GM21529 (cell line): ENCODE measurements at regions not wholly inside any gene's neighbourhood (a gene's known extent, or its start where the extent isn't known, plus 50 kb on each side); places are given as distances from the start of the nearest gene placed in this dataset.

ENCODE experiments used
- ATAC-seq: cut with Tn5 transposase; IDR thresholded peaks from one replicate; pipeline ENCODE4 v1.9.1; 2021; ENCODE audit not compliant: unreplicated experiment

- ATAC-seq, result no peak
These were observed 80.4 kb upstream of the PRKCQ start for GRCh38 chr10:6660460-6660859.

- ATAC-seq, result no peak
These were observed 79.4 kb upstream of the PRKCQ start for GRCh38 chr10:6659451-6659850.

GRCh38 chr10:6657669-6658068 is 77.6 kb upstream of the PRKCQ start:
- no peak for ATAC-seq

GRCh38 chr10:6657196-6657595 is 77.1 kb upstream of the PRKCQ start:
- ATAC-seq, result no peak

- no peak for ATAC-seq
These were observed 74.5 kb upstream of the PRKCQ start for GRCh38 chr10:6654571-6654970.

GRCh38 chr10:6650586-6650985 is 70.5 kb upstream of the PRKCQ start:
- no peak for ATAC-seq

- no peak for ATAC-seq
These were observed 69.8 kb upstream of the PRKCQ start for GRCh38 chr10:6649903-6650302.

- ATAC-seq, result no peak
These were observed 69.0 kb upstream of the PRKCQ start for GRCh38 chr10:6648894-6649720.

- no peak for ATAC-seq
These were observed 67.9 kb upstream of the PRKCQ start for GRCh38 chr10:6647811-6648526.

GRCh38 chr10:6643962-6644361 is 63.9 kb upstream of the PRKCQ start:
- no peak for ATAC-seq

- ATAC-seq, result no peak
These were observed 62.8 kb upstream of the PRKCQ start for GRCh38 chr10:6642876-6643275.

GRCh38 chr10:6640433-6641040 is 60.5 kb upstream of the PRKCQ start:
- no peak for ATAC-seq

GRCh38 chr10:6637053-6637452 is 57.0 kb upstream of the PRKCQ start:
- no peak for ATAC-seq

GRCh38 chr10:6635784-6636183 is 55.7 kb upstream of the PRKCQ start:
- no peak for ATAC-seq
